Transverse colon (tissue), 4 donors: ENCODE measurements at regions not wholly inside any gene's neighbourhood (a gene's known extent, or its start where the extent isn't known, plus 50 kb on each side); places are given as distances from the start of the nearest gene placed in this dataset.

Experiments used
- DNase-seq: peaks from one replicate; pipeline ENCODE4 v3.0.0-alpha.2; 2019
- H3K27ac ChIP-seq, 4 donors: fragments of 200-600 bp; sonication (generic); 2 replicates each; pipeline ENCODE4 v1.5.1; 2016 to 2018; ENCODE audit warnings: inconsistent platforms in 4 of 4
- H3K27me3 ChIP-seq: fragments of 200-600 bp; sonication (generic); 2 replicates; pipeline ENCODE4 v1.5.1; 2017; ENCODE audit warnings: inconsistent platforms
- H3K36me3 ChIP-seq, 4 donors: fragments of 200-600 bp; sonication (generic); 2 replicates each; pipeline ENCODE4 v1.5.1; 2017 to 2019; ENCODE audit warnings: inconsistent platforms in 4 of 4
- H3K4me1 ChIP-seq, 4 donors: fragments of 200-600 bp; sonication (generic); 2 replicates each; pipeline ENCODE4 v1.5.1; 2017 to 2020; ENCODE audit warnings: inconsistent platforms in 4 of 4
- H3K4me3 ChIP-seq, 4 donors: fragments of 200-600 bp; sonication (generic); 1 replicate in 1 of 4; 2 replicates in 3 of 4; pipeline versions ENCODE4 v1.5.1 to v1.6.1; 2017 to 2019; ENCODE audit warnings: inconsistent platforms in 4 of 4
- H3K9me3 ChIP-seq, 2 donors: fragments of 200-600 bp; sonication (generic); 2 replicates each; pipeline ENCODE4 v1.5.1; 2017 to 2019; ENCODE audit warnings: inconsistent platforms in 2 of 2
- CTCF ChIP-seq, 5 experiments: fragments of 200-600 bp in 3 of 5; fragments of 450-650 bp in 2 of 5; sonication (generic) in 3 of 5; IDR thresholded peaks; 1 replicate in 2 of 5; 2 replicates in 3 of 5; pipeline ENCODE4 v1.5.1; 2016 to 2017; ENCODE audit warnings: antibody characterized with exemption in 5 of 5, inconsistent platforms in 3 of 5, mild to moderate bottlenecking in 2 of 5, moderate library complexity in 1 of 5
- EP300 ChIP-seq: sonication (generic); formaldehyde crosslinking; IDR thresholded peaks from one replicate; pipeline ENCODE4 v1.6.1; 2017; ENCODE audit warnings: antibody characterized with exemption, low read depth
- POLR2A ChIP-seq: fragments of 450-650 bp; IDR thresholded peaks from one replicate; pipeline ENCODE4 v1.6.1; 2016; ENCODE audit warnings: antibody characterized with exemption, mild to moderate bottlenecking, moderate library complexity
- POLR2AphosphoS5 ChIP-seq, 3 donors: sonication (generic); formaldehyde crosslinking; IDR thresholded peaks; one replicate each; pipeline ENCODE4 v1.6.1; 2016; ENCODE audit warnings: antibody characterized with exemption in 3 of 3
- WGBS, 2 donors: methylation state at CpG; one replicate each; pipeline ENCODE4 v1.1.5; 2018; ENCODE audit warnings: low coverage in 1 of 2; 5-methylcytosine and 5-hydroxymethylcytosine counted together
- in situ Hi-C, 4 donors: fragments of 200-750 bp; cut with MboI; loops; one replicate each; pipeline versions ENCODE4 v1.15.0 to v1.15.1; 2017; ENCODE audit warnings: low sequenced_read_pairs in 3 of 4, low pct_ligation_motif_present in 1 of 4, low pct_unique_long_range_greater_than_20kb in 1 of 4
- intact Hi-C: fragments of 100-400 bp; cut with DNase I; formaldehyde crosslinking; loops from one replicate; pipeline ENCODE4 v1.15.1; 2023; ENCODE audit warnings: low total_unique reads

- H3K27me3 ChIP-seq: no peaks in the 10 kb centered on the region
- DNase-seq: no peak
- H3K4me3 ChIP-seq: no peak overlapping the region
- no peak for TF ChIP-seq EP300
- TF ChIP-seq POLR2AphosphoS5 (IDR thresholded peaks at IDR 0.05): no peak
- TF ChIP-seq POLR2A: no peak
- no peak for TF ChIP-seq CTCF (IDR thresholded peaks at IDR 0.05)
- H3K36me3 ChIP-seq: no peaks in the 10 kb centered on the region
- no peaks in the 10 kb centered on the region for H3K4me1 ChIP-seq
- 73 to 78% methylated on average over 2 of the region's 2 CpGs for WGBS, 2 donors
- no peaks in the 10 kb centered on the region for H3K9me3 ChIP-seq
- intact Hi-C loops: no loop called here
- in situ Hi-C loops: no loop called here
- no peak overlapping the region for H3K27ac ChIP-seq
These were observed 583.3 kb downstream of the SATB2 start for GRCh38 chr2:198874472-198874858.

GRCh38 chr2:198873503-198874471, 584.0 kb downstream of the SATB2 start:
- no peaks in the 10 kb centered on the region for H3K4me1 ChIP-seq
- 85 to 93% methylated on average over 8 of the region's 8 CpGs for WGBS, 2 donors
- in situ Hi-C loops: no loop called here
- no peaks in the 10 kb centered on the region for H3K36me3 ChIP-seq
- no peak overlapping the region for H3K27ac ChIP-seq
- no peaks in the 10 kb centered on the region for H3K27me3 ChIP-seq
- no peak for TF ChIP-seq POLR2A
- TF ChIP-seq CTCF (IDR thresholded peaks at IDR 0.05): no peak
- no peak for TF ChIP-seq EP300
- no peak for TF ChIP-seq POLR2AphosphoS5 (IDR thresholded peaks at IDR 0.05)
- intact Hi-C loops: no loop called here
- H3K4me3 ChIP-seq: no peak overlapping the region
- no peaks in the 10 kb centered on the region for H3K9me3 ChIP-seq
- DNase-seq: no peak

- no peak for DNase-seq
- WGBS, 2 donors: 46 to 59% methylated on average over 3 to 5 of the region's 5 CpGs
- intact Hi-C loops (no loop called here), in situ Hi-C loops (no loop called here)
- no peaks in the 10 kb centered on the region for H3K4me1 ChIP-seq
- TF ChIP-seq POLR2A: no peak
- TF ChIP-seq POLR2AphosphoS5 (IDR thresholded peaks at IDR 0.05): no peak
- TF ChIP-seq EP300: no peak
- H3K4me3 ChIP-seq: no peak overlapping the region
- H3K27me3 ChIP-seq: no peaks in the 10 kb centered on the region
- peaks cover 11% of the 10 kb centered on the region in 2 donors for H3K9me3 ChIP-seq
- no peak overlapping the region for H3K27ac ChIP-seq
- H3K36me3 ChIP-seq: no peaks in the 10 kb centered on the region
These were observed 594.1 kb downstream of the SATB2 start for GRCh38 chr2:198863655-198864054.

- Histone ChIP-seq H3K27me3 (no peaks in the 10 kb centered on the region), H3K4me1 (no peaks in the 10 kb centered on the region), H3K9me3 (peaks cover 20 to 23% of the 10 kb centered on the region in 2 donors), H3K4me3 (no peak overlapping the region), H3K27ac (no peak overlapping the region), H3K36me3 (no peaks in the 10 kb centered on the region)
- in situ Hi-C loops (no loop called here), intact Hi-C loops (no loop called here)
- TF ChIP-seq POLR2AphosphoS5 (IDR thresholded peaks at IDR 0.05): no peak
- TF ChIP-seq POLR2A: no peak
- no peak for TF ChIP-seq CTCF (IDR thresholded peaks at IDR 0.05)
- no peak for TF ChIP-seq EP300
- DNase-seq: no peak
- WGBS, 2 donors: 83 to 88% methylated on average over 2 of the region's 2 CpGs
These were observed 596.7 kb downstream of the SATB2 start for GRCh38 chr2:198861080-198861479.
